Renal pelvis (tissue), 1 donor: ENCODE measurements at regions not wholly inside any gene's neighbourhood (a gene's known extent, or its start where the extent isn't known, plus 50 kb on each side); places are given as distances from the start of the nearest gene placed in this dataset.

ENCODE experiments used
- DNase-seq: peaks from one replicate; pipeline ENCODE4 v3.0.0-alpha.2; 2013

- peak; percentile 39 for DNase-seq
Observed at GRCh38 chr5:54651482-54652076, 134.0 kb downstream of the SNX18 start.

DNA sequence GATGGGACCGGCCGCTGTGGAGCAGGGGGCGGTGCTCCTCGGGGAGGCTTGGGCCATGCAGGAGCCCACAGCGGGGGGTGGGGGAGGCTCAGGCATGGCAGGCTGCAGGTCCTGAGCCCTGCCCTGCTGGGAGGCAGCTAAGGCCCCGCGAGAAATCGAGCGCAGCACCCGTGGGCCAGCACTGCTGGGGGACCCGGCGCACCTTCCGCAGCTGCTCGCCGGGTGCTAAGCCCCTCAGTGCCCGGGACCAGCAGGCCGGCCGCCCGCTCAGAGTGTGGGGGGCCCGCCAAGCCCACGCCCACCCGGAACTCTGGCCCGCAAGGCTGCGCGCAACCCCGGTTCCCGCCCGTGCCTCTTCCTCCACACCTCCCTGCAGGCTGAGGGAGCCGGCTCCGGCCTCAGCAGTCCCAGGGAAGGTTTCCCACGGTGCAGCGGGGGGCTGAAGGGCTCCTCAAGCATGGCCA is 131.5 kb downstream of the SNX18 start:
- DNase-seq = no peak

GRCh38 chr5:54646356-54647101 is 129.0 kb downstream of the SNX18 start:
- DNase-seq = peak; percentile 69

DNA sequence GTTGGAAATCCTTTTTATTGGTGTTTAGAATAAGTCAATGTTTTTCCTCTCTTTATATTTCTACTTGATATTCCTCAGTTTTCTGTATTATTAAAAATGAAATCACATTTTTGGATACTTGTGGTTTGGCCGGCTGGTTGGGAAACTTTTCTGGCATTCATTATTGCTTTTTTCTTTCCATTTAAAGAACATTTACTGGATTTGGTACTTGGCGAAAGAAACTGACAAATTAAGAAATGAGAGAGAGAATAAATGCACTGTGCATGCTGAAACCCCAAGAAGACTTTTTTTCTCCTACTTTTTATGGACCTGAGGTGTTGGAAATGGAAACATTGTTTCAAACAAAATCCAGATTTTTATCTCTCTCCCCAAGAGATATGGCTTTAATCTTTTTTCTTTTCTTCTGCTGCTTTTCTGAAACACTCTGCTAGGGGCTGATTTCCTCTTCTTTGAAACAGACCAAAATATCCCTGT is 128.4 kb downstream of the SNX18 start:
- DNase-seq = no peak

DNA sequence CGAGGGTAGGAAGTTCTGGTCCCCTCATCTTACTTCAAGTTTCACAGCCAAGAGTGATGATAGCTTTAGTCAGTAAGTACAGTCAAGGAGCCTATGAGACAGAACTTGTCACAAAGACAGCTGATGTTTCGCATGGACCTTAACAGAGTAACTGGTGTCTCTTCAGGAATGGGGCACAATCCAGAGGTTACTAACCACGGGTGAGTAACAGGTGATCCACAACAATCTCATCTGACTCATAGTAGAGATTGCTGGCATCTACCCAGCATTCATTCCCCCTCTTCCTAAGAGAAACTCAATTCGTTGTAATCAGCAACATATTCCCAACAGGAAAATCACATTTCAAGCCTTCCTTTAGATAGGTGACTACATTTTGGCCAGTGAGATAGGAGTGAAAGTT is 126.7 kb downstream of the SNX18 start:
- no peak for DNase-seq

GRCh38 chr5:54643685-54644106 is 126.1 kb downstream of the SNX18 start:
- peak; percentile 46 for DNase-seq

GRCh38 chr5:54639621-54640020 is 122.1 kb downstream of the SNX18 start:
- no peak for DNase-seq

- DNase-seq = no peak
Observed at GRCh38 chr5:54638106-54638505, 120.5 kb downstream of the SNX18 start.

DNA sequence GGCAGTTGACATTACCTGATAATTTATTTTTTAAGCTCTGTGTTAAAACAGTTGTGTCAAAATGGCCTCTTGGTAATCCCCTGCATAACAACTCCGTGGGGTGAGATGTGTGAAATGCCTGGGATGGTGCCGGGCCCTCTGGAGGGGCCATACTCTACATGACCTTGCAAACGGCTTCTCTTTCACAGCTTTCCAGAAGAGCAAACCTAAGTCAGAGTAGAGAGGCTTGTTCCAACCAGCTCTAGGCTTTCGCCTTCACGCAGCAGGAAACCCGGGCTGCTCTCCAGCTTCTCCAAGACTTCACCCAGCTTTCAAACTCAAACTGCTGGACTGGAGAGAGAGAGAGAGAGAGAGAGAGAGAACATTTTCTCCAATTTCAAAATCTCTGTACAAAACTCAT is 120.1 kb downstream of the SNX18 start:
- DNase-seq = peak; percentile 27

DNA sequence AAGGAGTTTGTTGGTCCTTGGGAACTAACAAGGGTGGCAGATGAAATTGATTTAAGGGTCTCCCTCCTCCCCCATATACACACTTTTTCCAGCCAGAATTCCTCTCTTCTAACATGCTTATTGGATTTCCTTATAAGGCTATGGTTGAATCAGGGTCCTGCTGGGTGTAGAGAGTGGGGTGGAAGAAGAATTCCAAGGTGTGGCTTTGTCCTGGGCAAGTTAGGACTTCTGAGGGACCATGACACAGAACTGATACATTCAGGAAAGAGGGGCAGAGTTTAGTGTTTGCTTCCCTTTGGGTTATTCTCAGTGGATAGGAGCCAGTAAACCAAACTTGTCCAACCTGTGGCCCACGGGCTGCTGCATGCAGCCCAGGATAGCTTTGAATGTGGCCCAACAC is 116.5 kb downstream of the SNX18 start:
- DNase-seq = no peak

DNA sequence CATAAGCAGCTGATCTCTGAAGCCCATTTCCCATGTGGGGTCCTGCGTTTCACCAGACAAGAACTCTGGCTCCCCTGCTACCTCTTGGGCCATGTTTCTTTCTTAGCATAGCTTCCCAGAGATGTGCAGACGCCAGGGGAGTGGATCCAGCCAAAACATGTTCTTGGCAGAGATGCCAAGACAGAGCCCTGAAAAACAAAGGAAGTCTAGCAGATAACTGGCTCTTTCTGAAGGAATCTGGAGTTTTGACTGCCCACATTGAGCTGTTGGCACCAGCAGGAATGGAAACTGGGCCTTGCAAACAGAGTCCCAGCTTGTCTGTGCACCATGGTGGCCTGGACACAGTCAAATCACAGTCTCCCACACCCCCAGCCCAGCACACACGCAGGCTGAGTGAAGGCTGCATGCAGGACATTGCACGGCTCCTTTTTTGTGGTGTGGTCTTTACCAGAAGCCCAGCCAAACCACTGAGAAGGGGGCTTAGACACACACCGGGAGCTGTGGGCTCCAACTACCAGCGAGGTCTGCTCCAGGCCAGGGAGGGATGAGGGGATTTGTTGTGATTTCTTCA is 114.7 kb downstream of the SNX18 start:
- DNase-seq = no peak

GRCh38 chr5:54630738-54631359 is 113.3 kb downstream of the SNX18 start:
- peak; percentile 48 for DNase-seq

- DNase-seq = no peak
Observed at GRCh38 chr5:54629115-54629514, 111.6 kb downstream of the SNX18 start.

DNA sequence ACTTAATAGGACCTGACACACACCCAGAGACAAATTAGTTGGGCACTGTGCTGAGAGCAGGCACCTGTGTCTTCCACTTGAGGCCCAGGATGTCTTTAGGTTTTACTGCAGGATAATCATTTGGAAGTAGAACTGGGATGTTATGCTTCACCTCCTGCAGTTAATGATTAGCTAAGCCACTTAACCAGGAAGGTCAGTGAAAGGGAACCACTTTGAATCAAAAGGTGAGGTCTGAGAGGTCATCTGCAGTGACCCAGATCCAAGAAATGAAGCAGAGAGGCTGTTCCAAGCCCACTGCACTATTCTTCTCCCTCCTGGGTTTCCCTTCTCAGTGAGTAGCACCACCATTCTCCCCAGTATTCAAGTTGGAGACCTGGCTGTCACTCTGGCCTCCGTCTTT is 110.5 kb downstream of the SNX18 start:
- DNase-seq = peak; percentile 56

GRCh38 chr5:54626407-54626806 is 108.8 kb downstream of the SNX18 start:
- DNase-seq = no peak

DNA sequence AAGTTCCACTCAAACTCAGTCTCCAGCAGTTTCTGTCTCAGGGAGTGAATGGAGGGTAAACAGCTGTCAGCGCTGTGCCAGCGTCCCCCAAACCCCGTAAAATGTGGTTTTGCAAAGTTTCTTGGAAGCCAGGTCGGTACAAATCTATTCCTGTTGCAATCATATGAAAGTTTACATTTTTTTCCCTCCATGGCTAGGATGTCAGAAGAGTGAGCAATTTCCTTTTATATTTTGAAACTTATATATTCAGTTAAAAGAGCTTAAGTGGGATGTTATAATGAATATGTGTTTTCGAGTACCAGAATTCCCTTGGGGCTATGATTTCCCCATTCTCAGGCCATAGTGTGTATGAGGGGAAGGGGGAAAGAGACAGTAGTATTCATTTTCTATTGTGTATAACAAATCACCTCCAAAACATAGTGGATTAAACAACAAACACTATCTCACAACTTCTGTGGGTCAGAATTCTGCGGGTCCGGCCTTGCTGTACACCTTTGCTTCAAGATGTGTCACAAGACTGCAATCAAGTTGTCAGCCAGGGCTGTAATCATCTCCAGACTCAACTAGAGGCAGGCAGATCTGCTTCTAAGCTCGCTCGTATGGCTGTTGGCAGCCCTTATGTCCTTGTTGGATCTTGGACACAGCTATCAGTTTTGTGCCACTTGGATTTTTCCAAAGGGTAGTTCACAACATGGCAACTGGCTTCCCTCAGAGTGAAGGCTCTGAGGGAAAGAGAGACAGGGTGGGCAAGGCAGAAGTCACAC is 107.4 kb downstream of the SNX18 start:
- no peak for DNase-seq

DNA sequence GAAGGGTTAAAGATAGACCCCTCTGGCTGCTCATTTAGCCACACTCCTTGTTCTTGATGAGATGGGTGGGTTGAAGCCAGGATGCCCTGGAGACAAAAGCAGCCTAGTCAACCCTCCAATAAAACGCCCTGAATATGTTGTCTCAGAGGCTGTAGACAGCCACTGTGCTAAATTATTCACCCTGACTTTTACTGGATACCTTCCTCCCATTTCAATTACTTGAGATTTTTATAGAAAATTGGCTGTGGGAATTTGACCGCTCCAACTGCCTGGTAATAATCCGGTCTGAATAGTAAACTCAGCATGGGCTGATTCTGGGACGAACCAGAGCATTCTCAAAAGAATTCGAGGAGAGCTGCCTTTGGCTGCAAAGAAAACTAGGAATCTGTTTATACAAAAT is 104.2 kb downstream of the SNX18 start:
- no peak for DNase-seq

DNA sequence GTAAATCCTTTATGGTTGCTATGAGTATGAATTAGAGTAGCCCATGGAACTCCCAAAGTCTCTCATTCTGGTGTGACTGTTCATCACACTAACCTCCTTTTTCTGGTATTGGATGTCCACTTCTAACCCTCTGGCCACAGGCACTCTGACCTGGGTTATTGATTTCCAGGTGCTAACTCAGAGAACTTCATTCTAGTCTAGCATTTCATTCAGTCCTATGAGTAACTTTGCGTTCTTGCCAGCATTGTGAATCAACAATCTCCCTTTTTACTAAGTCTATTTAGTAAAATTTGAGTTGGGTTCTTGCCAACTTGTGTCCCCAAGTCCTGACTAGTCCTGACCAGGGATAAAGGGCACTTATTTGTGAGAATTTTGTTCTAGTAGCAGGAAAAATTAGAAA is 103.5 kb downstream of the SNX18 start:
- DNase-seq = no peak

- DNase-seq = no peak
Observed at GRCh38 chr5:54620141-54620933, 102.8 kb downstream of the SNX18 start.

- DNase-seq = no peak
Observed at GRCh38 chr5:54619731-54620130, 102.2 kb downstream of the SNX18 start.
